ENCODE measurements at regions not wholly inside any gene's neighbourhood (a gene's known extent, or its start where the extent isn't known, plus 50 kb on each side); places are given as distances from the start of the nearest gene placed in this dataset.
"Not testable (repeated sequence)": the region's sequence is repeated elsewhere in the genome, so short reads cannot be mapped to it uniquely, and the experiment has no call there.

DNA sequence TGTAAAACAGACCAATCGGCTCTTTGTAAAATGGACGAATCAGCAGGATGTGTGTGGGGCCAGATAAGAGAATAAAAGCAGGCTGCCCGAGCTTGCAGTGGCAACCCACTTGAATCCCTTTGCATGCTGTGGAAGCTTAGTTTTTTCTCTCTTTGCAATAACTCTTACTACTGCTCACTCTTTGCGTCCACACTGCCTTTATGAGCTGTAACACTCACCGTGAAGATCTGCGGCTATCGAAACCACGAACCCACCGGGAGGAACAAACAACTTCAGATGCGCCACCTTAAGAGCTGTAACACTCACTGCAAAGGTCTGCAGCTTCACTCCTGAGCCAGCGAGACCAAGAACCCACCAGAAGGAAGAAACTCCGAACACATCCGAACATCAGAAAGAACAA, 722.7 kb downstream of the DIAPH3 start:
- TF ChIP-seq, protein P1, sequence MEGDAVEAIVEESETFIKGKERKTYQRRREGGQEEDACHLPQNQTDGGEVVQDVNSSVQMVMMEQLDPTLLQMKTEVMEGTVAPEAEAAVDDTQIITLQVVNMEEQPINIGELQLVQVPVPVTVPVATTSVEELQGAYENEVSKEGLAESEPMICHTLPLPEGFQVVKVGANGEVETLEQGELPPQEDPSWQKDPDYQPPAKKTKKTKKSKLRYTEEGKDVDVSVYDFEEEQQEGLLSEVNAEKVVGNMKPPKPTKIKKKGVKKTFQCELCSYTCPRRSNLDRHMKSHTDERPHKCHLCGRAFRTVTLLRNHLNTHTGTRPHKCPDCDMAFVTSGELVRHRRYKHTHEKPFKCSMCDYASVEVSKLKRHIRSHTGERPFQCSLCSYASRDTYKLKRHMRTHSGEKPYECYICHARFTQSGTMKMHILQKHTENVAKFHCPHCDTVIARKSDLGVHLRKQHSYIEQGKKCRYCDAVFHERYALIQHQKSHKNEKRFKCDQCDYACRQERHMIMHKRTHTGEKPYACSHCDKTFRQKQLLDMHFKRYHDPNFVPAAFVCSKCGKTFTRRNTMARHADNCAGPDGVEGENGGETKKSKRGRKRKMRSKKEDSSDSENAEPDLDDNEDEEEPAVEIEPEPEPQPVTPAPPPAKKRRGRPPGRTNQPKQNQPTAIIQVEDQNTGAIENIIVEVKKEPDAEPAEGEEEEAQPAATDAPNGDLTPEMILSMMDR (IDR thresholded peaks at IDR 0.05) = not testable (repeated sequence)
- TF ChIP-seq POLR2A, POLR2AphosphoS5 (IDR thresholded peaks at IDR 0.05): not testable (repeated sequence)

All from prostate gland (tissue), 2 donors.